Natural killer cell (primary cell): ENCODE measurements at regions not wholly inside any gene's neighbourhood (a gene's known extent, or its start where the extent isn't known, plus 50 kb on each side); places are given as distances from the start of the nearest gene placed in this dataset.

Experiments used
- ATAC-seq, 3 donors: fragments of 150-1000 bp in 2 of 3; fragments of 200-7000 bp in 1 of 3; cut with Tn5 transposase; 1 replicate in 1 of 3; 2 replicates in 2 of 3; pipeline ENCODE4 v1.10.0; 2021; ENCODE audit warnings: mild to moderate bottlenecking in 2 of 3, moderate library complexity in 2 of 3
- DNase-seq, 2 donors: peaks; one replicate each; pipeline versions ENCODE4 v3.0.0 to v3.0.0-alpha.2; 2013 to 2021; ENCODE audit warnings: mixed read lengths in 1 of 2
- H3K27ac ChIP-seq: one replicate; pipeline ENCODE4 v1.5.1; 2013; ENCODE audit warnings: mild to moderate bottlenecking, low read length
- H3K27me3 ChIP-seq: one replicate; pipeline ENCODE4 v1.6.1; 2013; ENCODE audit warnings: low read length; ENCODE audit not compliant: control insufficient read depth, insufficient read depth
- H3K36me3 ChIP-seq: one replicate; pipeline ENCODE4 v1.6.1; 2013; ENCODE audit warnings: low read length; ENCODE audit not compliant: control insufficient read depth, insufficient read depth
- H3K4me1 ChIP-seq: one replicate; pipeline ENCODE4 v1.6.1; 2013; ENCODE audit warnings: low read length; ENCODE audit not compliant: control insufficient read depth, insufficient read depth
- H3K4me3 ChIP-seq: one replicate; pipeline ENCODE4 v1.5.1; 2013; ENCODE audit warnings: low read length
- H3K9me3 ChIP-seq: one replicate; pipeline ENCODE4 v1.6.1; 2013; ENCODE audit warnings: low read length; ENCODE audit not compliant: control insufficient read depth, insufficient read depth
- H3K27ac Mint-ChIP-seq, 2 donors: one replicate each; pipeline ENCODE4 v1.8.0; 2022; ENCODE audit warnings: mild to moderate bottlenecking in 2 of 2, mixed read lengths in 2 of 2, moderate library complexity in 1 of 2
- H3K27me3 Mint-ChIP-seq, 2 donors: one replicate each; pipeline ENCODE4 v1.8.0; 2022; ENCODE audit warnings: low read depth in 2 of 2, mixed read lengths in 2 of 2
- H3K36me3 Mint-ChIP-seq: one replicate; pipeline ENCODE4 v1.8.0; 2022; ENCODE audit warnings: mixed read lengths
- H3K4me1 Mint-ChIP-seq, 2 donors: one replicate each; pipeline ENCODE4 v1.8.0; 2022; ENCODE audit warnings: mixed read lengths in 2 of 2
- H3K4me3 Mint-ChIP-seq: one replicate; pipeline ENCODE4 v1.8.0; 2022; ENCODE audit warnings: mild to moderate bottlenecking, moderate library complexity, mixed read lengths
- H3K9me3 Mint-ChIP-seq, 2 donors: one replicate each; pipeline ENCODE4 v1.8.0; 2022; ENCODE audit warnings: mixed read lengths in 2 of 2
- CTCF ChIP-seq: fragments of 200-600 bp; IDR thresholded peaks from one replicate; pipeline ENCODE4 v1.8.0; 2022; ENCODE audit warnings: antibody characterized with exemption
- WGBS: methylation state at CpG from one replicate; pipeline ENCODE4 v1.1.7; 2013; ENCODE audit warnings: missing lambda C conversion rate; ENCODE audit not compliant: insufficient coverage; 5-methylcytosine and 5-hydroxymethylcytosine counted together
- intact Hi-C: fragments of 100-400 bp; cut with micrococcal nuclease; formaldehyde crosslinking; loops from one replicate; pipeline ENCODE4 v1.14.2; 2022

DNA sequence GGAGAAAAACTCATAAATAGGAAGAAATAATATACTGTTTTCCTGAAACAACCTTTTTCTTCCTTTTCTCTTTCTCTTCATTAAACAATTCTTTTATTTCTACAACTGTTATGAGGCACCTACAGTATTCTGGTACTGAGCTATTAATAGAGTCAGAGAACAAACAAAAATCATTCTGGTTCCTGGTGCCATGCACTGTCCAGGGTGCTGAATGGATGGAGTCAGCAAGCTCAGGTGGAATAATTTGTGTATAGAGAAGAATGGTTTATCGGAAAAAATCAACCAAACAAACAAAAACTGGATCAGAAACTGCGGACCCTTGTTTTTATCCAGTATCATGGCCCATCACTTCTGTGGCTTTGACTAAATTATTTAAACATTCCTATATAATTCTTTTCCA is 430.3 kb upstream of the GOT2 start:
- Histone ChIP-seq H3K4me3 (no peak overlapping the region), H3K36me3 (no peaks in the 10 kb centered on the region), H3K4me1 (no peaks in the 10 kb centered on the region), H3K9me3 (peaks cover 4% of the 10 kb centered on the region), H3K27ac (no peak overlapping the region), H3K27me3 (no peaks in the 10 kb centered on the region)
- Mint-ChIP-seq H3K27me3 (no peaks in the 10 kb centered on the region), H3K27ac (no peak overlapping the region), H3K4me3 (no peak overlapping the region), H3K36me3 (no peaks in the 10 kb centered on the region), H3K4me1 (no peaks in the 10 kb centered on the region), H3K9me3 (peaks cover 0 to 8% of the 10 kb centered on the region in 2 donors)
- no CpG with 5 or more reads among the region's 2 CpGs for WGBS
- no peak for TF ChIP-seq CTCF
- no peak for DNase-seq
- intact Hi-C loops: no loop called here
- no peak for ATAC-seq

GRCh38 chr16:59163371-59164055 is 429.4 kb upstream of the GOT2 start:
- Mint-ChIP-seq H3K4me1 (no peaks in the 10 kb centered on the region), H3K9me3 (peaks cover 0 to 8% of the 10 kb centered on the region in 2 donors), H3K4me3 (no peak overlapping the region), H3K27me3 (no peaks in the 10 kb centered on the region), H3K27ac (no peak overlapping the region), H3K36me3 (no peaks in the 10 kb centered on the region)
- Histone ChIP-seq H3K27ac (no peak overlapping the region), H3K27me3 (no peaks in the 10 kb centered on the region), H3K4me1 (no peaks in the 10 kb centered on the region), H3K9me3 (peaks cover 4% of the 10 kb centered on the region), H3K36me3 (no peaks in the 10 kb centered on the region), H3K4me3 (no peak overlapping the region)
- DNase-seq: no peak
- intact Hi-C loops: no loop called here
- no peak for TF ChIP-seq CTCF
- 81% methylated on average over 3 of the region's 3 CpGs for WGBS
- no peak for ATAC-seq

DNA sequence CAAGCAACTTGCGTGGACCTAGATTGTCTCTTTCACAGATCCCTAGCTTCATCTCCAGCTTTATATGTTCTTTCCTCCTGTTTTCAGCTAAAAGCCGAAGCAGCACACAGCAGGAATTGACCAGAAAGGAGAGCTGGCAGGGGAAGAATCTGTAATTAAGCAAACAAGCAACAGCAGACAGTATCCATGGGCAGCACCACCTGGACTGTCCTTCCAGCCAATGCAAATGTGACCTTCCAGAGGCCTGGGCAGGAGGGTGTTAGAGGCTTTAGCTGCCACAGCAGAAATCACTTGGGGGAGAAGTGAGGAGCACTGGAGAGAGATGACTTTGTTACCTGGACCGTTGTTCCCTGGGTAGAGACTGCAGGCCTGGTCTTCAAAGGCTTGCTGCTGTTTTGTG is 427.6 kb upstream of the GOT2 start:
- Mint-ChIP-seq H3K36me3 (no peaks in the 10 kb centered on the region), H3K4me3 (no peak overlapping the region), H3K27ac (no peak overlapping the region), H3K9me3 (peaks cover 0 to 8% of the 10 kb centered on the region in 2 donors), H3K4me1 (no peaks in the 10 kb centered on the region), H3K27me3 (no peaks in the 10 kb centered on the region)
- 90% methylated on average over 3 of the region's 3 CpGs for WGBS
- no peaks in the 10 kb centered on the region for H3K27me3 ChIP-seq
- H3K36me3 ChIP-seq: no peaks in the 10 kb centered on the region
- intact Hi-C loops: no loop called here
- no peak overlapping the region for H3K4me3 ChIP-seq
- peaks cover 4% of the 10 kb centered on the region for H3K9me3 ChIP-seq
- no peaks in the 10 kb centered on the region for H3K4me1 ChIP-seq
- no peak for TF ChIP-seq CTCF
- ATAC-seq (no peak), DNase-seq (no peak)
- H3K27ac ChIP-seq: no peak overlapping the region

- Histone ChIP-seq H3K27ac (no peak overlapping the region), H3K9me3 (no peaks in the 10 kb centered on the region), H3K4me3 (no peak overlapping the region), H3K27me3 (no peaks in the 10 kb centered on the region), H3K36me3 (no peaks in the 10 kb centered on the region), H3K4me1 (no peaks in the 10 kb centered on the region)
- no peaks in the 10 kb centered on the region for H3K36me3 Mint-ChIP-seq
- no peak for TF ChIP-seq CTCF
- ATAC-seq (no peak), DNase-seq (no peak)
- H3K27ac Mint-ChIP-seq: no peak overlapping the region
- 83% methylated on average over 1 of the region's 1 CpG for WGBS
- intact Hi-C loops: no loop called here
- no peaks in the 10 kb centered on the region for H3K9me3 Mint-ChIP-seq
- no peaks in the 10 kb centered on the region for H3K4me1 Mint-ChIP-seq
- no peak overlapping the region for H3K4me3 Mint-ChIP-seq
- H3K27me3 Mint-ChIP-seq: no peaks in the 10 kb centered on the region
These were observed 420.2 kb upstream of the GOT2 start for GRCh38 chr16:59154295-59154694.
